GM19397 (cell line): ENCODE measurements at regions not wholly inside any gene's neighbourhood (a gene's known extent, or its start where the extent isn't known, plus 50 kb on each side); places are given as distances from the start of the nearest gene placed in this dataset.

ENCODE experiments used
- ATAC-seq: cut with Tn5 transposase; IDR thresholded peaks from one replicate; pipeline ENCODE4 v1.9.1; 2021; ENCODE audit warnings: mild to moderate bottlenecking, moderate library complexity; ENCODE audit not compliant: unreplicated experiment

GRCh38 chr14:89630101-89630829 is 213.2 kb upstream of the FOXN3 start:
- no peak for ATAC-seq

DNA sequence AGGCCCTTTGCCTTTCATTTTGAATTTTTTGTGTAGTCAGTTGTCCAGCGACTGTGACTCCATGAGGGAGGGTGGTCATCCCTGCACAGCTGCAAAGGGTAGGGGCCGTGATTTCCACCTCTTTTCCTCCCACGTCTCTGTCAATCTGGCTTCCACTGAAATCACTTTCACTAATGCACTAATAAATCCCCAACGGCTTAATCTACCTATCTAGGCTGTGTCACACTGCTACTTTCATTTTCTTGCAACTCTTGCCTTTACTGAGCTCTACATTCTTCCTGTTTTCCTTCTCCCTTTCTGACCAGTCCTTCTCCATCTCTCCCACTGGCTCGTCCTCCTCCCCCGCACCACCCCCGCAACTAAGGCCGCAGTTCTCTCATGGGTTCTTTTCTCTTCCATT is 212.3 kb upstream of the FOXN3 start:
- ATAC-seq = no peak

DNA sequence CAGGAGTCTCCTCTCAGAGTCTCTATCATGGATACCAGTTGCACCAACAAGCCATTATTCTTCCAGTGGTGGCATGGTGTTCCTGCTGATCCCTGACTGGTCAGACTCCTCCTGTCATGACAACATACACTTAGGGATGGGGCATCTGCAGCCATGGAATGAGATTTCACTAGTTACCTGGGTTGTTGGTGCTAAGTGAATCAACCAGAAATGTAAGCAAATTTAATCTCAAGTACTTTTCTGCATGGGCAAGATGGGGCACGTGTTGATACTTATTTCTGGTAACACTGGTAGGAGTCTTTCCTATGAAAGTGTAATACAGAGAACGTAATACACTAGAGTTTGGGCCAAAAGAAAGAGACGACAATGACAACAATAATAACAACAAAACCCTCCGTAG is 211.5 kb upstream of the FOXN3 start:
- ATAC-seq = no peak

GRCh38 chr14:89626233-89626806 is 209.3 kb upstream of the FOXN3 start:
- no peak for ATAC-seq

- no peak for ATAC-seq
Observed at GRCh38 chr14:89625731-89626232, 208.7 kb upstream of the FOXN3 start.

DNA sequence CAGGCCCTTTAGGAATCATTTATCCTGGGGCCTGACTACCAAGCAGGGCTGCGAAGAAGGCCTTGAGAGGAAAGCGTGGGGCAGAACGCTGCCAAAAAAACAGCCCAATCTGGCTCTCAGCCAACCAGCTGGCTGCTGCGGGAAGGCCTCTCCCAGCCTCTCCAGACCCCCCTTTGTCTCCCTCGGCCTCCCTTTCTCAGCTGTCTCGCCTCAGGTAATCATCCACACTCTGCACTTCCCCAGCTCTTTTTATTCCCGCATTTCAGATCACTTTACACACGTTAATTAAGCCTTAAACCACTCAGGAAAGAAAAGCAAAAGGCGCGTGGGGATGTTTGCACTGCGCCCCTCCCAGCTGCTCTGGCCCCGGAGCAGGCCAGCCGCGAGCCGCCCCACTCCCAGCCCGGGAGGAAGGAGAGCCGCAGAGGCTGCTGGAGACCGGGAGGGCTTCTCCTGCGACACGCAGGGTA is 208.2 kb upstream of the FOXN3 start:
- no peak for ATAC-seq

DNA sequence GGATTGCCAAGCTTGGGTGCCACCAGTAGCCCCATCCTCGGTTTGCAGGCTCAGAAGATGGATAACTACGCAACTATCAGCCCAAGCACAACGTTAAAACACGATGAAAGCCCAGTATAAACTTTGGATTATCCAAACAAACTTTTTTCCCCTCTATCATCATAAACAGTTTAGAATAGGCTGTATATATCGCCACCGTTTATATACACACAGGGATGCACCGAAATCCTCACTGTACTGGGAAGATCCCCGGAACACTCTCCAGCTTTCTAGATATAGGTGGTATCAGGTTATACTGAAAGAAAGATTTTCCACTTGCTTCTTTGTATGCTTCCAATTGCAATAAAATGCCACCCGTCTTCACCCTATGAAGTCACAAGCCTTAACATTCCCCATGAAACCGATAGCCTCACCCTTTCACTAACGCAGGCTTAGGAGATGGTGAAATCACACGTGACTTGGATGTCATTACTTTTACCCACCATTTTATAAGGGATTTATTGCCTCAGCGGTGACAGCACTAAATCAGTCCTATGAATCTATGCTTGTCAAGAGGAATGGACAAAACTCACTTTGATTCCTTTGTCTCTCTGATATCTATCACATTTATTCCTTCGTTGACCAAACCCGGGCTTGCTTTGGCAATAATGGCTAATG is 207.6 kb upstream of the FOXN3 start:
- no peak for ATAC-seq

DNA sequence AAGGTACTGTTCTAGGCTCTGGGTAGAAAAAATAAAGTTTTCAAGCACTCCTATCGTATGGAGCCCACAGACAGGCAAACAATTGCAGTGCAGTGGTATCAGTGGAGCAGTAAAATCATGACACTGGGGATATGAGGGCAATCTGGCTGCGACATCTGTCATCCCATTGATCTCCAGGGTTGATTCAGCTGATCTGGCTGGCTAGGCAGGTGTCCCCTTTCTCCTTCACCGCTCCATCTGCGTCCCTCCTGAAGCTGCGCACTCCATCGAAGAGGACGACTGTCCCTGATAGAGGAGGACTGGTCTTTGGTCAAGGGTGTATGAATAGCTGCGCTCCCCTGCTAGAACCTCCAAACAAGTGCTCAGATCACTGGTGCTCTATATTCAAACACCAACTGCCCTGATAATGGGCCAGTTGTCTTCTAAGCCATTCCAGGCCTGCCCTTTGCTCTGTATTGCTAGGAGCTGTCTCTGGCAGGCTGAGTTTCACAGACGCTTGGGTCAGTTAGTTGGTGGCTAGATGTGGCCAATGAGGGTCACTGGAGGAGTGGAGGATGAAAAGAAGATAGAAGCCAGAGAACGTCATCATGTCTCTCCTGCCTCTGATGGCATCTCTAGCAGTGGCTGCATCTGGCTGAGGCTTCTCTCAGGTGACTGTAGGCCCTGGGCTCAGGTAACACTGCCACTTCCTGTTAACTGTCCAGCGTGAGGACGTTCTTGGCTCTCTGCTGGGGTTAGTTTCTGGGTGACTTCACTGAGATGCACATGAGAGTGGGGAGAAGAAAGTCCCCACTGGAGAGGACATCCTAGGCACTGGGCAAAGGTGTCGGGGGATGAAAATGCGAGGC is 205.0 kb upstream of the FOXN3 start:
- ATAC-seq = no peak

DNA sequence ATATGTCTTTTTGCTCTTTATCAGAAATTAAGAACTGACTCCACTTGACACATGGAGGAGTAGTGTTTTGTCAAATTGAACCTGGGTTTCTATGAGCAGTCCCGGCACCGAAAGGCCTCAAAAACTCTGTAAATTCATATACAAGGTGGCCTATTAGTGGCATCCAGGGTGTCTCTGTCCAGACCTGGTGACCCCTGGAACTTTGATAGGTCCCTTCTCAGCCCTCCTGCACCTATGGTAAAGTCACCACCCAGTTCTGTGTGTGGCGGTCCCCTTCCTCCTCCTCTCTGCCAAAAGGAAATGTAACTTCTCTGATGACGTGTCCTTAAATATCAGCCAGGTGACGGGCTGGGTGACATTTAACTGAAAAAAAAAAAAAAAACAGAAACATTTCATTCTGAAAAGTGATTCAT is 204.0 kb upstream of the FOXN3 start:
- no peak for ATAC-seq

DNA sequence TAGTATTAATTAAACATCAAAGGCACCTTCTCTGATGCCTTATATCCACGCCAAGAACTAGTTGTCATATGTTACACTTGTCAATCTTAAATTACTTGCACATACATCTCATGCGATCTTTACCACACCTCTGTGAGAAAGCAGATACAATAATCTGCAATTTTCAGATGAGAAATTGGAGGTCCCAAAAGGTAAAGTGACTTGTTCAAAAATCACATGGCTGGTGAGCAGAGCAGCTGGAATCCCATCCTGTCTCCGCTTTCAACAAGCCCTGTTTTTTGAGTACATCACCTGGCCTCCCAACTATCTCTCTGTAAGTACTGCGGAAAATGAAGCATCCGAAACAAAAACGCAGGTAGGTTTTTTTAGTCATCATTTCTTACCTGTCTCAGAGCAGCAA is 203.4 kb upstream of the FOXN3 start:
- no peak for ATAC-seq

DNA sequence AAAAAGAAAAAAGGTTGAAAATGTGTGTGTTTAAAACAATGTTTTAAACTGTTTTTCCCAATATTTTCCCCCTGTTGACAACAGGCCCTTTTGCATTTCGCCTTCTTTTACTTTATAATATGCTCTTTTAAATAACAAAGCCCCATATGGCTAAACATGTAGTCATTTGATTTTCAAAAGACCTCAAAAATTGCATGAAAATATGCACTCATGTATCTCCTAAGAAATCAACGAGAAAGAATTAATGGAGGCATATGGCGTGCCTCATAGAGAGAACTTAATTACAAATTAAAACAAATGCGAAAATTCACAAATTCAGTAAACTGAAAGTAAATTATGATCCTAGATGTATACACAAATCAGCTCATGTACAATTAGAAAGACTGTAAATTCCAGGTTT is 202.6 kb upstream of the FOXN3 start:
- no peak for ATAC-seq

DNA sequence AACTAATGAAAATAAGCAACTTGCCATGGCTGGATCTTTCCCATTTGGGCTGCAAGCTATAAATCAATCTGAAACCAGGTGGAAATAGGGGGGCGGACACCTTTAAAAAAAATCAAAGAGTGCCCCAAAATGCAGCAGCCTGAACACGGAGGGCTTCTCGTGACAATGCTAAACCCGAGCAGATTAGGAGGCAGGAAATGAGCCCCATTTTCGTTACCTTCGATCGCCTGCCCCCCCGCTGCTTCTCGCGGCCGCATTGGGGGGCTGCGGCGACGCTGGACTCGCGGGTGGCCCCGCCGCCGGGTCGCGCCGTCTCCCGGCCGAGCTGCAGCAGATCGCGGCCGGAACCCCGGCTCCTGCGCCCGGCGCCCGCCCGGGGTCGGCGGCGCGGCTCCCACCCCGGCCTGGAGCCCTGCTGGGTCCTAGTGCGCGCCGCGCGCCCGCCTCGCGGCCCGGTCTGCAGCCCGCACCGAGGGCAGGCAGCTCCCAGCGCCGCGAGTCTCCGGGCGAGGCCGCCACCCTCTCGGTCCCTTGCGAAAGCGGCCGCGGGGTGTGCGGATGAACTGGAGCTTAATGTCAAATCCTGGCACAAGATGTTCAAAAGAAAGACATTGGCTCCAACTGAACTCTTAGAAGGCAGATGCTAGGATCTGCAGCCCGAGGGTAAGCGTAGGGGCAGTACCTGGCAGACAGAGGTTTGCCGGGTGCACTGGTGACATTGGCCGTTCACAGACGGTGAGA is 201.9 kb upstream of the FOXN3 start:
- peak; percentile 82 for ATAC-seq

DNA sequence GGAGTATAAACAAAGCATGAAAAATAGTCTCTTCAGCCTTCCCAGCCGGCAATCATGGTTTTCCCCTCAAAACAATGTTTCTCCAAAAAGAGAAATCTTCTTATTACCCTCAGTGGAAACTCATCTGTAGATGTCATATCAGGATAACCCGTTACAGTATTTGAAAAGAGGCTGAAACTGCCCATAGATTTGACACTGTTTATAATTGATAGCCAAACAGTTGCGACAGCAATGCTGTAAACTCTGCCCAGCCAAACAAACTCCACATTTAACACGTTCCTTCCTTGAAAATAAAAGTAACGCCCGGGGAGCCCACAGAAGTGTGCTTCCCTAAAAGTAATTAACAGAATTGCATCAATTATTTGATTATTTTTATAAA is 201.3 kb upstream of the FOXN3 start:
- ATAC-seq = no peak

DNA sequence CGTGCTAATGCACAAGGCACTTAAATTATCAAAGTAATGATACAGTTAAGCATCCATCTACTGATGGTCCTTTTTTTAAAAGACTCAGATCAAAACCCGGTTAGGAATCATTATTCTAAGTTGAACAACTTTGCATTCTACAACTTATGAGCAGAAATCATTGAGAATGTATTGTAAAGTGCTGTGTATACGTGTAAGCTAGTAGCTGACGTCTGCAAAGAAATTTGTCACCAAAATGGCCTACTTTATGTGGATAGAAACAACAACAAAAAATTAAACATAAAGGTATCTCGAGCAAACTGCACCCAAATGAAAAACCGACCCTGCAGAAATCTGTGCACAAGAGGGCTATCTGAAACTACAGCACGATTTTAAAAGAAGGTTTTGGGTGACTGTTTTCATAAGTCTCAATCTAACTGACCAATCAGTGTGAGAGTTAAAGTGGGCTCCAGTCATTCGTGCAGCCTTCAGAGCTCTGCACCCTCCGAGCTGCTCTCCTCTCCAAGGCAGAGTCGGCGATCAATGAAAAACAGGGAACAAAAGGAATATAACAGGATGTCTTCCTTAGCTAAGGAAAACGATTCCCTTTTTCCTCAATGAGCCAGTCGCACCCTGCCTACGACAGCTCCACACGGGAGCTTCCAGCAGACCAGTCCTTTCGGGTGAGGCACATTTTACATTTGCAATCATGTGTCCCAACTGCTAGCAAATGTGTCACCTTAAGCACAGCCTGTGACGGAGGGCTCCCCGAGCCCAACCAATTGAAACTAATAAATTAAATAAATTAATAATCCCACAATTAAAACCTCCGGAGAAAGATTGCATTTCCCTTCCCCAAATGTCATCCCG is 200.7 kb upstream of the FOXN3 start:
- ATAC-seq = no peak

DNA sequence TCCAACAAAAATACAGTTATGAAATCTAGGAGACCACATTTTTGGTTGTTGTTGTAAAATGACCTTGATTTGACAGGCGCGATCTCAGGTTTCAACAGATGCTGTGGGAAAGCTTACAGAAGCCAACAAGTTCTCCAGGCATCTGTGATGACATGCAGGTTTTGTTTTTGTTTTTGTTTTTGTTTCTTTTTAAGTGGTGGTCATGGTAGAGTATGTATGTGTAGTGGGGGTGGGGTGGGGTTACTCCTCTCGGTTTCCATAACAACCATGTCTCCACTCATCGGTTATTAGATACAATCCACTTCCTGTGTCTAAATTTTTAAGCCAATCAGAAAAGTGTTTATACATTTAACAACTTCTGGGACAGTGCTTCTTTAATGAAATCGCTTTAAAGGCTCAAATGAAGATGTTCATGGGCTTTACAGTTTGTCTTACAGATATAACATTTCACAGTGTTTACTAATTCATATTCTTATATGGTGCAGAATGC is 199.9 kb upstream of the FOXN3 start:
- no peak for ATAC-seq

GRCh38 chr14:89616425-89616824 is 199.4 kb upstream of the FOXN3 start:
- no peak for ATAC-seq

DNA sequence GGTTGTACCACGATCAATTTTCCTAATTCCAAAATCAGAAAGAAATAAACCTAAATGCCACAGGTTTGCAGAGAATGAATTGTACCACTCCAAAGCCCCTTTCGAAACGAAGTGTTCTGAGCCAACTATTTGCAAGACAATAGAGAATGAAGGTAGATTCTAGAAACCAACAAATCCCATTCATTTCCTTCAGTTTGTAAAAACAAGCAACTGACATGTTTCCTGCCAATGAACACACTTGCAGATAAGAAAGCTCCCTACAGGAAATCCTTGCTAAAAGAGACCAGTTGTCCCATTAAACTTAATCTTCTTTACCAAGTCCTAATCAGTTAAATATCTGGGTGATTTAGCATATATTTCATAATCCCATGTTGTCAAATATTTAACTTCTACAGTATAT is 198.4 kb upstream of the FOXN3 start:
- ATAC-seq = no peak

GRCh38 chr14:89614009-89614691 is 197.1 kb upstream of the FOXN3 start:
- ATAC-seq = no peak
